Endodermal cell (in vitro differentiated cells): ENCODE measurements at regions not wholly inside any gene's neighbourhood (a gene's known extent, or its start where the extent isn't known, plus 50 kb on each side); places are given as distances from the start of the nearest gene placed in this dataset.
A peak's percentile ranks its signal among the peaks of the same experiment; 100 is the strongest.

ENCODE experiments used
- DNase-seq: peaks from one replicate; pipeline ENCODE4 v3.0.0-alpha.2; 2017
- H3K27ac ChIP-seq: 2 replicates; pipeline ENCODE4 v1.5.1; 2013; ENCODE audit warnings: mild to moderate bottlenecking, low read depth, low read length, moderate library complexity
- H3K27me3 ChIP-seq: 2 replicates; pipeline ENCODE4 v1.6.1; 2013; ENCODE audit warnings: mild to moderate bottlenecking, low read length, moderate library complexity; ENCODE audit not compliant: insufficient read depth, control insufficient read depth, poor library complexity, severe bottlenecking
- H3K36me3 ChIP-seq: 2 replicates; pipeline ENCODE4 v1.7.0; 2013; ENCODE audit warnings: mild to moderate bottlenecking, low read length, moderate library complexity; ENCODE audit not compliant: control insufficient read depth, insufficient read depth
- H3K4me1 ChIP-seq: one replicate; pipeline ENCODE4 v1.7.0; 2013; ENCODE audit warnings: low read length; ENCODE audit not compliant: control insufficient read depth, insufficient read depth
- H3K4me3 ChIP-seq: 2 replicates; pipeline ENCODE4 v1.5.1; 2013; ENCODE audit warnings: mild to moderate bottlenecking, low read length, moderate library complexity
- H3K9ac ChIP-seq: 2 replicates; pipeline ENCODE4 v1.6.1; 2013; ENCODE audit warnings: mild to moderate bottlenecking, low read length, moderate library complexity; ENCODE audit not compliant: poor library complexity, severe bottlenecking; ENCODE audit errors: extremely low read depth
- H3K9me3 ChIP-seq: 2 replicates; pipeline ENCODE4 v1.6.1; 2013; ENCODE audit warnings: mild to moderate bottlenecking, low read length, moderate library complexity; ENCODE audit not compliant: control insufficient read depth
- H3K27ac Mint-ChIP-seq: 2 replicates; pipeline ENCODE4 v1.8.0; 2020; ENCODE audit warnings: mixed read lengths
- H3K27me3 Mint-ChIP-seq: 2 replicates; pipeline ENCODE4 v1.8.0; 2021; ENCODE audit warnings: mild to moderate bottlenecking, mixed read lengths; ENCODE audit not compliant: insufficient read depth
- H3K36me3 Mint-ChIP-seq: 2 replicates; pipeline ENCODE4 v1.8.0; 2020; ENCODE audit warnings: low read depth, mixed read lengths
- H3K4me1 Mint-ChIP-seq: 2 replicates; pipeline ENCODE4 v1.8.0; 2020; ENCODE audit warnings: mixed read lengths
- H3K4me3 Mint-ChIP-seq: 2 replicates; pipeline ENCODE4 v1.8.0; 2020; ENCODE audit warnings: mild to moderate bottlenecking, moderate library complexity, mixed read lengths
- H3K9me3 Mint-ChIP-seq: 2 replicates; pipeline ENCODE4 v1.8.0; 2020; ENCODE audit warnings: mild to moderate bottlenecking, mixed read lengths
- WGBS, 2 experiments: methylation state at CpG; one replicate each; pipeline versions ENCODE4 v1.1.5 to v1.1.7; 2013; ENCODE audit warnings: missing lambda C conversion rate in 2 of 2, mixed read lengths in 1 of 2; ENCODE audit not compliant: insufficient coverage in 1 of 2, insufficient read length in 1 of 2; 5-methylcytosine and 5-hydroxymethylcytosine counted together
- TF ChIP-seq, protein P1 (sequence below): fragments of 200-600 bp; sonication (generic); conservative IDR thresholded peaks from 2 replicates; pipeline ENCODE4 v1.5.0; 2021; ENCODE audit warnings: antibody characterized with exemption, mild to moderate bottlenecking

DNA sequence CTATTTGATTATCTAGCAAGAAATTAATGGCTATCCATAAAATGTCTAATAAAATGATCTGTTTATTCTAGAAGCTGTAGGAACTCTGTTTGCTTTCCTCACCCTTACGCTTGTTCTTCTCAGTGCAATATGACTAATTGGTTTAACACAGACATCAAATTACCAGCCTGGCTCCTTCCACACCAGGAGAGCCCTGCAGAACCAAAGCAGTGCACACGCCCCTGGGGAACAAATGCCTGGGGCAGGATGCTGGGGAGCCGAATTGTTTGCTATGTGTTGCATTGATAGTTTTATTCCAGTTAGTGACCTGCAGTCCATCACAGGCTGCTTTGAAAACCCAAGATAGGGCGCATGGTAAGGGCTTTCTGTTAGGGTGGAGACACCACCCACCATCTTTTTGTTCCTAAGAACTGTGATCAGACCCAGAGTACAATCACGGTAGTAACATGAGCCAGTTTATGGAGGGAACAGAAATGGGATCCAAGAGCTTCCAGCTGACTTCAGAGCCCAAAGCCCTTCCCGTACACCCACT, 126.4 kb upstream of the CD93 start:
- TF ChIP-seq, protein P1, sequence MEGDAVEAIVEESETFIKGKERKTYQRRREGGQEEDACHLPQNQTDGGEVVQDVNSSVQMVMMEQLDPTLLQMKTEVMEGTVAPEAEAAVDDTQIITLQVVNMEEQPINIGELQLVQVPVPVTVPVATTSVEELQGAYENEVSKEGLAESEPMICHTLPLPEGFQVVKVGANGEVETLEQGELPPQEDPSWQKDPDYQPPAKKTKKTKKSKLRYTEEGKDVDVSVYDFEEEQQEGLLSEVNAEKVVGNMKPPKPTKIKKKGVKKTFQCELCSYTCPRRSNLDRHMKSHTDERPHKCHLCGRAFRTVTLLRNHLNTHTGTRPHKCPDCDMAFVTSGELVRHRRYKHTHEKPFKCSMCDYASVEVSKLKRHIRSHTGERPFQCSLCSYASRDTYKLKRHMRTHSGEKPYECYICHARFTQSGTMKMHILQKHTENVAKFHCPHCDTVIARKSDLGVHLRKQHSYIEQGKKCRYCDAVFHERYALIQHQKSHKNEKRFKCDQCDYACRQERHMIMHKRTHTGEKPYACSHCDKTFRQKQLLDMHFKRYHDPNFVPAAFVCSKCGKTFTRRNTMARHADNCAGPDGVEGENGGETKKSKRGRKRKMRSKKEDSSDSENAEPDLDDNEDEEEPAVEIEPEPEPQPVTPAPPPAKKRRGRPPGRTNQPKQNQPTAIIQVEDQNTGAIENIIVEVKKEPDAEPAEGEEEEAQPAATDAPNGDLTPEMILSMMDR: no peak
- no peaks in the 10 kb centered on the region for H3K27me3 ChIP-seq
- H3K36me3 Mint-ChIP-seq: no peaks in the 10 kb centered on the region
- H3K4me1 ChIP-seq: peaks cover 20% of the 10 kb centered on the region
- H3K4me3 Mint-ChIP-seq: no peak overlapping the region
- 68 to 70% methylated on average over 2 to 6 of the region's 6 CpGs for WGBS, 2 experiments
- H3K4me3 ChIP-seq: no peak overlapping the region
- peaks cover 46% of the 10 kb centered on the region for H3K4me1 Mint-ChIP-seq
- H3K9ac ChIP-seq: no peak overlapping the region
- H3K9me3 Mint-ChIP-seq: peaks cover 3% of the 10 kb centered on the region
- DNase-seq: no peak
- peaks cover under 1% of the 10 kb centered on the region for H3K9me3 ChIP-seq
- H3K27me3 Mint-ChIP-seq: no peaks in the 10 kb centered on the region
- H3K27ac ChIP-seq: no peak overlapping the region
- H3K27ac Mint-ChIP-seq: peak overlapping the region; percentile 48
- H3K36me3 ChIP-seq: no peaks in the 10 kb centered on the region

DNA sequence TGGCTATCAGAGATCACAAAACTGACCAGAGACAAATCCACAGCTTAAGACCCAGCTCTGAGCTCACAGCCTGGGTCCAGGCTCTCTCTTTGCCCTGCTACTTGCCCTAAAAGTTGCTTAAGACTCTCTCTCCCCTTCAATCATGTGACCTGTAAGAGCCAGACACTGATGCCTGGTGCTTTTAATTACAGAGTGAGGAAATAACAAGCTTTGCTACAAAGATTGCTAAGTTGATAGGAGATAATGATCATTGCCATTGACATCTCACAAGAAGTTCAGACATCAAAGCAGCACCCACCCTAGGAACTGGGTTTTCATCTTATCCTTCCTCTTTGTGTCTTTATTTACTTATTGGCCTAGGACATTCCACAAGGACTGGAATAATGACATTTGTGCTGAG, 125.9 kb upstream of the CD93 start:
- DNase-seq: no peak
- H3K27me3 ChIP-seq: no peaks in the 10 kb centered on the region
- Mint-ChIP-seq H3K4me1 (peaks cover 48% of the 10 kb centered on the region), H3K27me3 (no peaks in the 10 kb centered on the region), H3K9me3 (peaks cover 1% of the 10 kb centered on the region), H3K4me3 (no peak overlapping the region), H3K27ac (peak overlapping the region; percentile 85), H3K36me3 (no peaks in the 10 kb centered on the region)
- H3K9me3 ChIP-seq: no peaks in the 10 kb centered on the region
- TF ChIP-seq, protein P1: no peak
- H3K4me3 ChIP-seq: no peak overlapping the region
- no peaks in the 10 kb centered on the region for H3K36me3 ChIP-seq
- no peak overlapping the region for H3K9ac ChIP-seq
- H3K4me1 ChIP-seq: peaks cover 20% of the 10 kb centered on the region
- no peak overlapping the region for H3K27ac ChIP-seq

DNA sequence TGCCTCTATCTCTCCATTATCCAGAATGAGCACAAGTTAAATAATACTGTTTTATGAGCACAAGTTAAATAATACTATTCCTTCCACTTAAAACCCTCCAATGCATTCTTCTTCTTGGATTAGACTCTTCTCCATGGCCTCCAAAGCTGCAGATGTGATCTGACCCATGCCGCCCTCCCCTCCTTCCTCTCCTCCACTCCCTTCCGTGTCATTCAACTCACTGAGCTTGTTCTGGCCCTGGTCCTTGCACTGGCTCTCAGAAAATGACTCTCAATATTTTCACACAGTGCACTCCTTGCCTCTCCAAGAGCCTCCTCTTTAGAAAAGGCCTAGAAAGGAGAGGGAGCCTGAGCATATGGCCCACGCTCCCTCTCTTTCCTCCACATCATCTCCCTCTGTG, 125.0 kb upstream of the CD93 start:
- TF ChIP-seq, protein P1: no peak
- no peak overlapping the region for H3K4me3 Mint-ChIP-seq
- no peaks in the 10 kb centered on the region for H3K9me3 Mint-ChIP-seq
- Histone ChIP-seq H3K9ac (no peak overlapping the region), H3K36me3 (no peaks in the 10 kb centered on the region), H3K9me3 (no peaks in the 10 kb centered on the region), H3K27ac (no peak overlapping the region), H3K4me3 (no peak overlapping the region), H3K4me1 (peaks cover 28% of the 10 kb centered on the region), H3K27me3 (no peaks in the 10 kb centered on the region)
- 96% methylated on average over 3 of the region's 3 CpGs; no CpG with 5 or more reads in 1 of the 2 experiments for WGBS, 2 experiments
- H3K27me3 Mint-ChIP-seq: no peaks in the 10 kb centered on the region
- no peak for DNase-seq
- peaks cover 56% of the 10 kb centered on the region for H3K4me1 Mint-ChIP-seq
- no peaks in the 10 kb centered on the region for H3K36me3 Mint-ChIP-seq
- peak overlapping the region; percentile 85 for H3K27ac Mint-ChIP-seq
